ENCODE measurements at regions not wholly inside any gene's neighbourhood (a gene's known extent, or its start where the extent isn't known, plus 50 kb on each side); places are given as distances from the start of the nearest gene placed in this dataset.

- no peak for DNase-seq (ENCODE audit: low spot score)
Observed at GRCh38 chr11:80517701-80518100, 1076.9 kb upstream of the TENM4 start.

DNA sequence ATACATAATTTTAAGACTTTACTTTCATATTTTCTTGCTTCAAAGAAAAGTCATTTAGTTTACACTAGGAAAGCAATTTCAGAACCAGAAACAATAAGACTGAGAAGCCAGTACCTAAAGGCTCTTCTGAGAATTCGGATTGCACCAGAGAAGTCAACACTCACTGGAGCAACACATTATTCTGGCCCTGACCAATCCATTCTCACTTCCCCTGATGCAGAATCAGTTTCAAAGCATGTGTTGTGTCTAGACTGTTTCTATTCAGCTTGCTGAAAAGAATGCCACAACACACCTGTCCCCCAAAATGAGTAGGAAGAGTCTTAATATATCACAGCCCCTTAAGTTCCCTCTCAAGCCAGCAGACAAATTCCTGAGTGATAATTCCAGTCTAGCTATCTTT, 1074.3 kb upstream of the TENM4 start:
- DNase-seq (ENCODE audit: low spot score): no peak

DNA sequence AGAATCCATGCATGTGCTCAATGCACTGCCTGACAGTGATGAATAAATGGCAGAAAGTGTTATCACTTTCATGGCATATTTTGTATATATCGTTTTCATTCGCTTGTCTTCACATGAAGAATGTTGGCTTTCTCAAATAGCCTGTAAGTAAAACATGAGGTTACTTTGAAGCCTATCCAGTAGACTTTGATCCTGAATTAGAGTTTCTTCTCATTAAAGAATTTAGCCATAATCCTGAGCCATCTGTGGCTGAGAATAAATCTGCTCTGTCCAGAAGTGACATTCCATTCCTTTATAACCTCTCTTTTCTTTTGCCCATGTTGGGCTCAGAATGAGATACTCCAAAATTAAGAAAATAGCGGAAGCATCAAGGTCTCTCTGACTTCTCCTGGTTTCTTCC, 1071.7 kb upstream of the TENM4 start:
- no peak for DNase-seq (ENCODE audit: low spot score)

DNA sequence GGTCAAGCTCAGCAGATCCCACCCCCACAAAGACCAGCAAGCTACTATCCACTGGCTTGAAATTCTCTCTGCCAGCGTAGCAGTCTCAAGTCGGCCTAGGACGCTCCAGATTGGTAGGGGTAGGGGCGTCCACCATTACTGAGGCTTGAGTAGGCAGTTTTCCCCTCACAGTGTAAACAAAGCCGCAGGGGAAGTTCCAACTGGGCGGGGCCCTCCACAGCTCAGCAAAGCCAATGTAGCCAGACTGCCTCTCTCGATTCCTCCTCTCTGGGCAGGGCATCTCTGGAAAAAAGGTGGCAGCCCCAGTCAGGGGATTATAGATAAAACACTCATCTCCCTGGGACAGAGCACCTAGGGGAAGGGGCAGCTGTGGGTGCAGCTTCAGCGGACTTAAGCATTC, 1064.9 kb upstream of the TENM4 start:
- no peak for DNase-seq (ENCODE audit: low spot score)

DNA sequence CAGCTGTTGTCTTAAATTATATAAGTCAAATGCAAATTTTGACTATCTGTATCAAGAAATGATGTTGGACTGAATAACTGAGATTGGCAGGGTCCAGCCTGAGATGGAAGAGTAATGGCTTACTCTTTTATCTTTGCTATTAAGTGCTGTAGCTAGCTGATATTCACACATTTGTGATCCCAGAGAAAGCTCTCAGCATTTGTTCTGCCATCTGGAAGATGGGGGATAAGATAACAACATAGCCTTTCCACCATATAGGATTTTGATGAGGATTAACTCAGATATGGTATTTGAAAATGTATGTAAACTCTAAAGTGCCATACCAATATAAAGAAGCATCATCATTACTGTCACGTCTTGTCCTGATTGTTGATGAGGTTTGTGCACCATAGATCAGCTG, 1063.2 kb upstream of the TENM4 start:
- DNase-seq (ENCODE audit: low spot score): no peak

DNA sequence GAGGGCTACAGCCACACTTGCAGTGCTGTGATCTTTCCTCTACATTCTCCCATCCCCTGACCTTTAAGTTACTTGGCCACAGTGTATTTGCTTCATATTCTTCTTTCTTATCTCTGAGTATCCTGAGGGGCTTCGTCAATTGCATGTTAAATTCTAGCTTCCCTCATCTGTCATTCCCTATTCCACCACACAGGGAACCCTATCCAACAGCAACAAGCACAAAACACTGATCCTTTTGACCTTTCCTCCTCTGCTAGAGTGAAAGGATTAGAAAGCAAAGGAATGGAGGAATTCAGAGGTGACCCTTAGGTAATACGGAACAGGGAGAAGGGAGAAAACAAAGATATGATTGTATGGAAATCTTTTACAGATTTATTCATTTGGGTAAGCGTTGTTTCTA, 1061.7 kb upstream of the TENM4 start:
- DNase-seq (ENCODE audit: low spot score): no peak

DNA sequence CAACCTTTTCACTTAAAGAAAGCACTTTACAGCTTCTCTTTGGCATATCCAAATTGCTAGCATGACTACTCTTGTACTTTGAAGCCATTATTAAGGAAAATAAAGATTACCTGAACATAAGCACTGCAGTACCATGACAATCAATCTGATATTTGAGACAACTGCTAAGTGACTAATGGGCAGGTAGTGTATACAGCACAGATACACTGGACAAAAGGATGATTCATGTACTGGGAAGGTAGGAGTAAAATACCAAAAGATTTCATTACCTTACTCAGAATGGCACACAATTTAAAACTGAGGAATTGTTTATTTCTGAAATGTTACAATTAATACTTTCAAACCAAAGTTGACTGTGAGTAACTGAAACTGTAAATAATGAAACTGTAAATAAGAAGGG, 1054.3 kb upstream of the TENM4 start:
- no peak for DNase-seq (ENCODE audit: low spot score)

GRCh38 chr11:80487952-80488351, 1047.1 kb upstream of the TENM4 start:
- DNase-seq (ENCODE audit: low spot score): no peak

- DNase-seq (ENCODE audit: low spot score): no peak
Observed at GRCh38 chr11:80486678-80487077, 1045.8 kb upstream of the TENM4 start.

DNA sequence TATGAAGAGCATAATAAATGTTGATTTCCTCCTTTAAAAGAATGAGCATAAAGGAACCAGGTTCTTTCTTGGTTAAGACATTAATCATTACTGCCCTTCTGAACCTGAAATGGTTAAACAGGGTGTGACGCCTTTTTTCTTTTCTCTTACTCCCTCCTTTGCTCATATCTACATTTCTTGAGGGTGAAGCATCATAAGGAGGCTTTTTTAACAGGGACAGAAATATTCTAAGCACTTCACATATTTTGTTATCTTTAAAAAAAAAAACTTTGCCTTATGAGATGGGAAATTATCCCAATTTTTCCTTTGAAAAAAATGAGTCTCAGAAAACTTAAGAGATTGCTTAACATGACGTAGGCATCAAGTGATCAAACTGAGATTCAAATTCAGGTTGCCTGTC, 1036.3 kb upstream of the TENM4 start:
- DNase-seq (ENCODE audit: low spot score): no peak

DNA sequence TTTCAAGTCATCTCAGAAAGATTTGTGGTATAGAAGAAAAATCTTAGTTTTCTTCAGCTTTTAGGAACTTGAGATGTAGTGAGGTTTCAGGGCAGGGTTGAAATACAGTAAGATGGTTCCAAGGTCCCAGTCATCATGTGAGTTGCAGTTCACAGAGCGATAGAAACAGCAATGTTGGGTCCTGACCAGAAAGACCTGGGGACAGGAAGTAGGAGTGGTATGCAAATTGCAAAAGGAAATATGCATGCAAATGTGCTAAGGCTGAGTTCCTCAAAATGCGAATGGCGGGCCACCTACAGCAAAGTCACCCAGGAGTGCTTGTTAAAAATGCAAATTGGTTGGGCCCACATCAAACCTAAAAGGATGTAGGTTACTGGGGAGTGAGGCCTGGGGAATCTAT, 1032.7 kb upstream of the TENM4 start:
- no peak for DNase-seq (ENCODE audit: low spot score)

GRCh38 chr11:80469871-80470270, 1029.0 kb upstream of the TENM4 start:
- no peak for DNase-seq (ENCODE audit: low spot score)

DNA sequence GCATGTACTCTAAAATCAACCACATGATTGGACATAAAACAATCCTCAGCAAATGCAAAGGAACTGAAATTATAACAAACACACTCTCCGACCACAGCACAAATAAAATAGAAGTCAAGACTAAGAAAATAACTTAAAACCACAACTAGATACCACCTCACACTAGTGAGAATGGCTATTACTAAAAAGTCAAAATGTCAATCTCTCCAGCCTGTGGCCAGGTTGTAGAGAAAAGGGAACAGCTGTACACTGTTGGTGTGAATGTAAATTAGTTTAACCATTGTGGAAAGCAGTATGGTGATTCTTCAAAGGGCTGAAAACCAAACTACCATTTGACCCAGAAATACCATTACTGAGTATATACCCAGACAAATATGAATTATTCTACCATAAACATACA, 1025.7 kb upstream of the TENM4 start:
- DNase-seq (ENCODE audit: low spot score): no peak

DNA sequence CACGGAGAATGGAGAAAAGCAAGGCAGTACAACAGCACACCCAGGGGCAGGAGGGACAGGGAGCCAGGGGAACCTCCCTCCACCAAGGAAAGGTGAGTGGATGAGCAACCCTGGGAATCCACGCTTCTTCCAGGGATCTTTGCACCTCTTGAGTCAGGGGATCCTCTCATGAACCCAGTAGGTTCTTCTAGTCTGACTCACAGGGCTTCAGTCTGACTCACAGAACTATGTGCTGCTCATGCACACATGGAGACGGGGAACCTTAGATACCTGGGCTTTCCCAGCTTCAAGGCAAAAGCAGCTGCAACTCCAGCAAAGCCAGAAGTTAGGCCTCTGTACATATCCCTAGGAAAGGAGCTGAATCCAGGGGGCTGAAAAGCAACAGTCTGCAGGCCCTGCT, 1021.4 kb upstream of the TENM4 start:
- DNase-seq (ENCODE audit: low spot score): no peak

DNA sequence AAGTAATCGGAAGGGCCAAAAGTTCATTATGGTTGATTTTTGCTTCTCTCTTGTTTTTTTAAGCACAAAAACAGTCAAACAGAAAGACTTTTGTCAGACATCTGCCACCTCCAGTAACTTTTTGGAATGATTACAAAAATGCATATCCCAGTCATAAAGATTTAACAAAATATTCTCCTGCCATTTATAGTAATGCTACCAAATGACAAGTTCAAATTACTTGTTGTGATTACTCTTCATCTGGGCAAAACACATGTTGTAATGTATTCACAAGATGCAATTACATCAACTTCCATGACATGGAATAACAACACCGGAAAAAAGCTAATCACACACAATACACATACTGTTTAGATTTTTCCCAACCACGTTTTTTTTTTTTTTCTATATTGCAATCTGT, 1017.5 kb upstream of the TENM4 start:
- DNase-seq (ENCODE audit: low spot score): no peak

- DNase-seq (ENCODE audit: low spot score): no peak
Observed at GRCh38 chr11:80457823-80458222, 1017.0 kb upstream of the TENM4 start.

- DNase-seq (ENCODE audit: low spot score): no peak
Observed at GRCh38 chr11:80455818-80456217, 1015.0 kb upstream of the TENM4 start.

DNA sequence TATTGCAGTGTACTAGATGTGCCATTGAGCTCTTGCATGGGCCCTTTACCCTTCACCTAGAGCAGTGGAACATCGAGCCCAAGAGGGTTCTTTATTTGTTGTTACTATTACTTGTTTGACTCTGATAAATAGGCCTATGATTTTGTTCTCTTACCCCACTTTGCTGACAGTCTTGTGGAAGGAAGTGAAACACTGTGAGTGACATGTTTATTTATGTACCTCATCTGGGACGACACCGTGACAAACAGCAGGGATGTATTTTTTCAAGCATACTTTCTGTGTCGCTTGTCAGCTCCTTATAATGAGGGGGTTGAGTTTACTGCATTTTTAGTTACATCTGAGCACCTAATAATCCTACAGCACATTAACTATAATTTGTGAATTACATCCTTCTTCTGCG, 1010.3 kb upstream of the TENM4 start:
- DNase-seq (ENCODE audit: low spot score): no peak

GRCh38 chr11:80448709-80449108, 1007.9 kb upstream of the TENM4 start:
- no peak for DNase-seq (ENCODE audit: low spot score)

- DNase-seq (ENCODE audit: low spot score): no peak
Observed at GRCh38 chr11:80443177-80443576, 1002.3 kb upstream of the TENM4 start.

DNA sequence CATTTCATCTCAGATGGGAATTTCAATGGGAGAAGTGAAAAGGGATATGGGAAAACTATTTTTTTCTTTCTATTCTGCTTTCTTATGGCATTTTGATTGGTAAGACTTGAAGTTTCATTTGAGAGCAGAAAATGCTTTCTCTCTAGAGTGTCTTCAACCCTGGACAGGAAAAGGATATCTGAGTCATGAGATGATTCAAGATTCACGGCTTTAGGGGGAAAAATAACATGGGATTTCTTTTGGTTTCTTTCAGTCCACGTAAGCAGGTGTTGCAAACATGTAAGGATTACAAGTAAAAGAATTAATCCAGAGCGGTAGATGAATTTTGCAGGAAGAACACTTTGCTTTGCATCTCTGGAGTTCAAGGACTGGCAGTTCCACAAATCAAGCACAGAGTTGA, 1001.0 kb upstream of the TENM4 start:
- DNase-seq (ENCODE audit: low spot score): no peak

GRCh38 chr11:80440835-80441234, 1000.0 kb upstream of the TENM4 start:
- no peak for DNase-seq (ENCODE audit: low spot score)

GRCh38 chr11:80436547-80436946, 995.7 kb upstream of the TENM4 start:
- DNase-seq (ENCODE audit: low spot score): no peak

DNA sequence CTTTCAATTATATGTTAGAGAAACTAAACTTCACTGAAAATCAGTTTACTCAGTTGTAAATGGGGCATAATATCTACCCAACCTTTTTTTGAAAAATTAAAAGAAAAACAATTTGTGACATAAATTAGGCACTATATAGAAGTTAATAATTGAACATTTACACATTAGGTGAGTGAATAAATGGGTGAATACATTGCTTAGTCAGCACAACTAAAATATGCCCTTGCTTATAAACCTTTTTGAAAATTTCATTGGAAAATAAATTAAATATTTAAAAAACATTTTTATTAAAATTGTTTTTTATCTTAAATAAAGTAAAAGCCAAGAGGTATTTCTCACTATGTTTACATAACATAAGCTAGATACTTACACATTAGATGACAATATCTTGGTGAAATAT, 994.5 kb upstream of the TENM4 start:
- no peak for DNase-seq (ENCODE audit: low spot score)

DNA sequence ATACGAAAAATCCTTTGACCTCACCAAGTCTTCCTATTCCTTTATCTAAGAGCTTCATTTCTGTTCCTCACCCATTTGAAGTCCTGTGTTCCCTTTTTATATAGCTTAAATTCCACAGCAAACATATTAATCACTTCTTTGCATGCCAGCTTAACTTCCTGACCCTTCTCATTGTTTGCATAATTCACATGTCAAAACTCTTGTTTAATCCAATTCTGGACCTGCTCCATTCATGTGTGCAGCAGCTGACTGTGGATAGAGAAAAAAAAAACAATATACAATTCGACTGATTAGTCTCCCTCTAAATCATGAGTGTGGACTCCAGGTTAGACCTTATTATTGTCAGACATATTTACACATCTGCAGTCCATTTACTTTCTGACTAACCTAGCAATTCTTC, 991.2 kb upstream of the TENM4 start:
- DNase-seq (ENCODE audit: low spot score): no peak

Measured in putamen (tissue), 1 donor.